ENCODE measurements at regions not wholly inside any gene's neighbourhood (a gene's known extent, or its start where the extent isn't known, plus 50 kb on each side); places are given as distances from the start of the nearest gene placed in this dataset.

DNA sequence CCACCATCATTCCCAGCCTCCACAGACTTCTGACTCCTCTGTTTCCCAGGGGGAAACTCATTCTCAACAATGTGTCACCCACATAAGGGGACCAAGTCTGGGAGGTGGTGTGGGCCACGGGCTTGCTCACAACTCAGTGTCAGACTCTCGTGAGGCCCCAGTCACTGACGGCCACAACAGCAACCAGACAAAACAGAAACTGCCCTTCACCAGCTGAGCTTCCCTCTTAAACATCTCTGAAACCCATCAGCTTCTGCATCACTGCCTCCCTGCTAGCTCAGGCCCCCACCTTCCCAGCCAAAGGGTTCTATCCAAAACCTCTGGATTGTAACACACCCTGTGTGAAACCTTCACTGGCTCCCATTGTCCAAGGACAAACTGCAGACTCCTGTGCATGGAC is 273.4 kb downstream of the CDK5RAP2 start:
- TF ChIP-seq POLR2AphosphoS5 (IDR thresholded peaks at IDR 0.05; ENCODE audit: low read depth, low read length) (no peak), RAD21 (IDR thresholded peaks at IDR 0.05; ENCODE audit: low read depth) (no peak), EGR1 (IDR thresholded peaks at IDR 0.05; ENCODE audit: low read depth) (no peak), POLR2A (IDR thresholded peaks at IDR 0.05; ENCODE audit: borderline replicate concordance, extremely low read depth, insufficient read depth, insufficient read length) (no peak), EZH2phosphoT487 (IDR thresholded peaks at IDR 0.05; ENCODE audit: borderline replicate concordance) (no peak)
- TF ChIP-seq, protein P1, sequence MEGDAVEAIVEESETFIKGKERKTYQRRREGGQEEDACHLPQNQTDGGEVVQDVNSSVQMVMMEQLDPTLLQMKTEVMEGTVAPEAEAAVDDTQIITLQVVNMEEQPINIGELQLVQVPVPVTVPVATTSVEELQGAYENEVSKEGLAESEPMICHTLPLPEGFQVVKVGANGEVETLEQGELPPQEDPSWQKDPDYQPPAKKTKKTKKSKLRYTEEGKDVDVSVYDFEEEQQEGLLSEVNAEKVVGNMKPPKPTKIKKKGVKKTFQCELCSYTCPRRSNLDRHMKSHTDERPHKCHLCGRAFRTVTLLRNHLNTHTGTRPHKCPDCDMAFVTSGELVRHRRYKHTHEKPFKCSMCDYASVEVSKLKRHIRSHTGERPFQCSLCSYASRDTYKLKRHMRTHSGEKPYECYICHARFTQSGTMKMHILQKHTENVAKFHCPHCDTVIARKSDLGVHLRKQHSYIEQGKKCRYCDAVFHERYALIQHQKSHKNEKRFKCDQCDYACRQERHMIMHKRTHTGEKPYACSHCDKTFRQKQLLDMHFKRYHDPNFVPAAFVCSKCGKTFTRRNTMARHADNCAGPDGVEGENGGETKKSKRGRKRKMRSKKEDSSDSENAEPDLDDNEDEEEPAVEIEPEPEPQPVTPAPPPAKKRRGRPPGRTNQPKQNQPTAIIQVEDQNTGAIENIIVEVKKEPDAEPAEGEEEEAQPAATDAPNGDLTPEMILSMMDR (IDR thresholded peaks at IDR 0.05 in 2 of 3, conservative IDR thresholded peaks at IDR 0.05 in 1 of 3; ENCODE audit: borderline replicate concordance in 1 of 3, insufficient read depth in 1 of 3, low read depth in 2 of 3, low read length in 2 of 3) = no peak

All from HCT116 (cell line).